NCI-H510A (cell line): ENCODE measurements at regions not wholly inside any gene's neighbourhood (a gene's known extent, or its start where the extent isn't known, plus 50 kb on each side); places are given as distances from the start of the nearest gene placed in this dataset.
A peak's percentile ranks its signal among the peaks of the same experiment; 100 is the strongest.
"Not testable (repeated sequence)": the region's sequence is repeated elsewhere in the genome, so short reads cannot be mapped to it uniquely, and the experiment has no call there.

Experiments used
- DNase-seq: peaks from one replicate; lab custom pipeline; 2025; lab: John Stamatoyannopoulos, UW

- DNase-seq = no peak
These were observed 274.9 kb upstream of the DNAJC19 start for GRCh38 chr3:181264486-181264885.

- no peak for DNase-seq
These were observed 264.3 kb upstream of the DNAJC19 start for GRCh38 chr3:181253796-181254195.

GRCh38 chr3:181252631-181253030 is 263.1 kb upstream of the DNAJC19 start:
- no peak for DNase-seq

- no peak for DNase-seq
These were observed 261.2 kb upstream of the DNAJC19 start for GRCh38 chr3:181250714-181251113.

- no peak for DNase-seq
These were observed 249.9 kb upstream of the DNAJC19 start for GRCh38 chr3:181239441-181239840.

GRCh38 chr3:181230258-181230657 is 240.7 kb upstream of the DNAJC19 start:
- no peak for DNase-seq

- DNase-seq = peak; percentile 3
These were observed 223.8 kb upstream of the DNAJC19 start for GRCh38 chr3:181213347-181213746.

GRCh38 chr3:181212271-181212670 is 222.7 kb upstream of the DNAJC19 start:
- DNase-seq = no peak

GRCh38 chr3:181210275-181210674 is 220.7 kb upstream of the DNAJC19 start:
- DNase-seq = peak; percentile 23

- DNase-seq = no peak
These were observed 200.0 kb upstream of the DNAJC19 start for GRCh38 chr3:181189556-181189955.

GRCh38 chr3:181183764-181184163 is 194.2 kb upstream of the DNAJC19 start:
- no peak for DNase-seq

- DNase-seq = not testable (repeated sequence)
These were observed 193.5 kb upstream of the DNAJC19 start for GRCh38 chr3:181183057-181183456.

GRCh38 chr3:181178991-181179390 is 189.5 kb upstream of the DNAJC19 start:
- no peak for DNase-seq

- peak; percentile 26 for DNase-seq
These were observed 187.1 kb upstream of the DNAJC19 start for GRCh38 chr3:181176601-181177000.

GRCh38 chr3:181174676-181175233 is 185.2 kb upstream of the DNAJC19 start:
- no peak for DNase-seq

- DNase-seq = no peak
These were observed 184.5 kb upstream of the DNAJC19 start for GRCh38 chr3:181174022-181174421.

GRCh38 chr3:181173227-181173626 is 183.7 kb upstream of the DNAJC19 start:
- no peak for DNase-seq

- no peak for DNase-seq
These were observed 145.3 kb upstream of the DNAJC19 start for GRCh38 chr3:181134873-181135272.

GRCh38 chr3:181133832-181134231 is 144.3 kb upstream of the DNAJC19 start:
- DNase-seq = no peak

GRCh38 chr3:181105646-181106045 is 116.1 kb upstream of the DNAJC19 start:
- DNase-seq = no peak

GRCh38 chr3:181103605-181104004 is 114.1 kb upstream of the DNAJC19 start:
- no peak for DNase-seq

GRCh38 chr3:181086011-181086410 is 96.5 kb upstream of the DNAJC19 start:
- DNase-seq = no peak

GRCh38 chr3:181081930-181082329 is 92.4 kb upstream of the DNAJC19 start:
- DNase-seq = no peak

GRCh38 chr3:181076558-181076957 is 87.0 kb upstream of the DNAJC19 start:
- no peak for DNase-seq

- DNase-seq = no peak
These were observed 85.6 kb upstream of the DNAJC19 start for GRCh38 chr3:181075098-181075497.
